ENCODE measurements at regions not wholly inside any gene's neighbourhood (a gene's known extent, or its start where the extent isn't known, plus 50 kb on each side); places are given as distances from the start of the nearest gene placed in this dataset.

GRCh38 chr5:135702191-135702590 is 123.4 kb upstream of the CXCL14 start:
- DNase-seq (ENCODE audit: low read depth, low spot score): no peak

GRCh38 chr5:135700731-135701130 is 121.9 kb upstream of the CXCL14 start:
- no peak for DNase-seq (ENCODE audit: low read depth, low spot score)

- no peak for DNase-seq (ENCODE audit: low read depth, low spot score)
Measured at GRCh38 chr5:135697959-135698345, 119.2 kb upstream of the CXCL14 start.

- no peak for DNase-seq (ENCODE audit: low read depth, low spot score)
Measured at GRCh38 chr5:135697251-135697958, 118.6 kb upstream of the CXCL14 start.

GRCh38 chr5:135696317-135696716 is 117.5 kb upstream of the CXCL14 start:
- DNase-seq (ENCODE audit: low read depth, low spot score): no peak

GRCh38 chr5:135695656-135696313 is 117.0 kb upstream of the CXCL14 start:
- no peak for DNase-seq (ENCODE audit: low read depth, low spot score)

- DNase-seq (ENCODE audit: low read depth, low spot score): no peak
Measured at GRCh38 chr5:135694906-135695305, 116.1 kb upstream of the CXCL14 start.

GRCh38 chr5:135694012-135694411 is 115.2 kb upstream of the CXCL14 start:
- no peak for DNase-seq (ENCODE audit: low read depth, low spot score)

GRCh38 chr5:135693371-135693955 is 114.7 kb upstream of the CXCL14 start:
- no peak for DNase-seq (ENCODE audit: low read depth, low spot score)

- no peak for DNase-seq (ENCODE audit: low read depth, low spot score)
Measured at GRCh38 chr5:135691044-135691443, 112.3 kb upstream of the CXCL14 start.

- no peak for DNase-seq (ENCODE audit: low read depth, low spot score)
Measured at GRCh38 chr5:135690466-135690865, 111.7 kb upstream of the CXCL14 start.

- no peak for DNase-seq (ENCODE audit: low read depth, low spot score)
Measured at GRCh38 chr5:135689506-135689905, 110.7 kb upstream of the CXCL14 start.

- DNase-seq (ENCODE audit: low read depth, low spot score): no peak
Measured at GRCh38 chr5:135688385-135688784, 109.6 kb upstream of the CXCL14 start.

- no peak for DNase-seq (ENCODE audit: low read depth, low spot score)
Measured at GRCh38 chr5:135683189-135683588, 104.4 kb upstream of the CXCL14 start.

- DNase-seq (ENCODE audit: low read depth, low spot score): no peak
Measured at GRCh38 chr5:135680713-135681112, 101.9 kb upstream of the CXCL14 start.

GRCh38 chr5:135678640-135679268 is 100.0 kb upstream of the CXCL14 start:
- DNase-seq (ENCODE audit: low read depth, low spot score): no peak

- no peak for DNase-seq (ENCODE audit: low read depth, low spot score)
Measured at GRCh38 chr5:135671966-135672365, 93.2 kb upstream of the CXCL14 start.

GRCh38 chr5:135671052-135671705 is 92.4 kb upstream of the CXCL14 start:
- no peak for DNase-seq (ENCODE audit: low read depth, low spot score)

- DNase-seq (ENCODE audit: low read depth, low spot score): no peak
Measured at GRCh38 chr5:135670588-135670987, 91.8 kb upstream of the CXCL14 start.

GRCh38 chr5:135669416-135669815 is 90.6 kb upstream of the CXCL14 start:
- no peak for DNase-seq (ENCODE audit: low read depth, low spot score)

GRCh38 chr5:135667673-135668072 is 88.9 kb upstream of the CXCL14 start:
- no peak for DNase-seq (ENCODE audit: low read depth, low spot score)

GRCh38 chr5:135667204-135667603 is 88.4 kb upstream of the CXCL14 start:
- DNase-seq (ENCODE audit: low read depth, low spot score): no peak
